HUDEP-2 (cell line): ENCODE measurements at regions not wholly inside any gene's neighbourhood (a gene's known extent, or its start where the extent isn't known, plus 50 kb on each side); places are given as distances from the start of the nearest gene placed in this dataset.
A peak's percentile ranks its signal among the peaks of the same experiment; 100 is the strongest.

ENCODE experiments used
- DNase-seq, 76 experiments: peaks; one replicate each; lab custom pipeline; 2025; ENCODE audit not compliant: unreplicated experiment in 76 of 76; lab: John Stamatoyannopoulos, UW

- no peak for DNase-seq
These were observed 210.8 kb downstream of the SEMA6A start for GRCh38 chr5:116363780-116364179.

GRCh38 chr5:116361979-116362577 is 212.5 kb downstream of the SEMA6A start:
- no peak for DNase-seq

GRCh38 chr5:116361171-116361967 is 213.3 kb downstream of the SEMA6A start:
- DNase-seq: no peak

- DNase-seq: no peak
These were observed 214.4 kb downstream of the SEMA6A start for GRCh38 chr5:116360008-116360853.

GRCh38 chr5:116359592-116359991 is 215.0 kb downstream of the SEMA6A start:
- DNase-seq: no peak

GRCh38 chr5:116358911-116359418 is 215.7 kb downstream of the SEMA6A start:
- DNase-seq: peak in 6 of 76 experiments; percentile 5 to 29 (median 15)

- peak in 7 of 76 experiments; percentile 3 to 35 (median 6) for DNase-seq
These were observed 216.6 kb downstream of the SEMA6A start for GRCh38 chr5:116358015-116358523.

- DNase-seq: peak in 1 of 76 experiments; percentile 1
These were observed 218.6 kb downstream of the SEMA6A start for GRCh38 chr5:116355819-116356601.

GRCh38 chr5:116354699-116355098 is 219.9 kb downstream of the SEMA6A start:
- DNase-seq: no peak

GRCh38 chr5:116347657-116348056 is 227.0 kb downstream of the SEMA6A start:
- DNase-seq: no peak

- no peak for DNase-seq
These were observed 230.7 kb downstream of the SEMA6A start for GRCh38 chr5:116343961-116344360.
